DND-41 (cell line): ENCODE measurements at regions not wholly inside any gene's neighbourhood (a gene's known extent, or its start where the extent isn't known, plus 50 kb on each side); places are given as distances from the start of the nearest gene placed in this dataset.

Experiments used
- CTCF ChIP-seq: IDR thresholded peaks from 2 replicates; pipeline ENCODE4 v1.5.1; 2012; ENCODE audit warnings: borderline replicate concordance, low read length, moderate library complexity, mild to moderate bottlenecking; ENCODE audit not compliant: poor library complexity, severe bottlenecking; ENCODE audit errors: extremely low read depth
- EZH2 ChIP-seq: IDR thresholded peaks from 3 replicates; pipeline ENCODE4 v1.6.1; 2012; ENCODE audit warnings: borderline replicate concordance, low read depth, mild to moderate bottlenecking, moderate library complexity, low read length, inconsistent platforms; ENCODE audit not compliant: severe bottlenecking

GRCh38 chr5:173830421-173830820 lies 57.7 kb upstream of the CPEB4 start:
- TF ChIP-seq CTCF (no peak), EZH2 (no peak)
